ENCODE measurements at regions not wholly inside any gene's neighbourhood (a gene's known extent, or its start where the extent isn't known, plus 50 kb on each side); places are given as distances from the start of the nearest gene placed in this dataset.

GRCh38 chr5:10130881-10131280 lies 118.8 kb downstream of the ATPSCKMT start:
- no peak for DNase-seq (ENCODE audit: extremely low read depth, low read depth)
- TF ChIP-seq CTCF (IDR thresholded peaks at IDR 0.05; ENCODE audit: low read depth, low read length), result no peak

DNA sequence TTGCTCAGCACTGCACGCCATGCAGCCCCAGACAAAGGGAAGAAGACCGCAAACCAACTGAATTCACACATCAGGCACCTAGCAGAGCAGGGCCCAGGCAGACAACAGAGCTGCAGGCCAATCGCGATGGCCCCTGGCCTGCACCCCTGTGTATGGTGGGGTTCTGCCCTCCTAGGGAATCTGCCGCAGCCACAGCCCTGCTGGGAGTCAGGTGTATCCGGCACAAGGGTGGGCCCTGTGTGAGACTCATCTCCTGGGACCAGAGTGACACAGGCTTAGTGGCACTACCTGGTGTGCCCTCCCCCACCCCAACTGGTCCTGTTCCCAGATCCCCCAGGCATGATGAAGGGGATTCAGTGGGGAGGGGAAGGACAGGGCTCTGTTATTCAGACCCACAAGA lies 122.8 kb downstream of the ATPSCKMT start:
- no peak for TF ChIP-seq CTCF (IDR thresholded peaks at IDR 0.05; ENCODE audit: low read depth, low read length)
- no peak for DNase-seq (ENCODE audit: extremely low read depth, low read depth)

- no peak for DNase-seq (ENCODE audit: extremely low read depth, low read depth)
- TF ChIP-seq CTCF (IDR thresholded peaks at IDR 0.05; ENCODE audit: low read depth, low read length), result no peak
Measured at GRCh38 chr5:10125116-10125515, 124.6 kb downstream of the ATPSCKMT start.

GRCh38 chr5:10124287-10124686 lies 125.4 kb downstream of the ATPSCKMT start:
- no peak for TF ChIP-seq CTCF (IDR thresholded peaks at IDR 0.05; ENCODE audit: low read depth, low read length)

DNA sequence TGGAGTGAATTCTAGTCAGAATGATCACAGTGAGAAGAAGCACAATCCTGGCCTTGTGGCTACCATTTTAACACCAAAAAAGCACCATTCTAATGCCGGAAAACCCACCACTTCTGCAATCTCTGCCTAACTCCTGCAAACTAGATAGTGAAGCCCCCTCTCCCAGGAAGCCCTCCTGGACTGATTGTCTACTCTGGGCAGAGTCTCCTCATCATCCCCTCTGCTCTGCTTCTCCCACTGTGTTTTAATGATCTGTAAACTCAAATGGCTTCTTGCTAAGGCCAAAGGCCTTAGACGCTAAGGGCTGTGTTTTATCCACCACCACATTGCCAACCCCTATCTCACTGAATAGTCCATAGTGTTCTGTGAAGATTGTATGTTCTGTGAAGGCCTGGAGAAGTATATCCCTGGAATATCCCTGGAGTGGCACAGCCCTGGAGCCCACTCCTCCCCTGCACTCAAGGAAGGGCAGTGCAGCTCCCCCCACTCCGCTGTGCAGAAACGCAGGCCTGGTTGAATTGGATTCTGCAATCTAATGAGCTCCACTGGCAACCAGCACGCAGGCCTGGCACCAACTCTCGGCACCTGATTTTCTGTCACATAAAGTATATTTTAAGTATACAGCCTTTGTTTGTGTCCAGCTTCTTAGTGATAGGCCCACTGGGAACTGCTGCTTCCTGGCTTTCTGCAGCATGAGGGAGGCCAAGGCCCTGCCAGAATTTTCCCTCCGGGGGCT lies 126.3 kb downstream of the ATPSCKMT start:
- no peak for TF ChIP-seq CTCF (IDR thresholded peaks at IDR 0.05; ENCODE audit: low read depth, low read length)
- no peak for DNase-seq (ENCODE audit: extremely low read depth, low read depth)

More at GRCh38 chr5:10124287-10124686, 125.4 kb downstream of the ATPSCKMT start:
- DNase-seq (ENCODE audit: extremely low read depth, low read depth), result no peak

- TF ChIP-seq CTCF (IDR thresholded peaks at IDR 0.05; ENCODE audit: low read depth, low read length), result no peak
- DNase-seq (ENCODE audit: extremely low read depth, low read depth), result no peak
Measured at GRCh38 chr5:10122076-10122726, 127.5 kb downstream of the ATPSCKMT start.

DNA sequence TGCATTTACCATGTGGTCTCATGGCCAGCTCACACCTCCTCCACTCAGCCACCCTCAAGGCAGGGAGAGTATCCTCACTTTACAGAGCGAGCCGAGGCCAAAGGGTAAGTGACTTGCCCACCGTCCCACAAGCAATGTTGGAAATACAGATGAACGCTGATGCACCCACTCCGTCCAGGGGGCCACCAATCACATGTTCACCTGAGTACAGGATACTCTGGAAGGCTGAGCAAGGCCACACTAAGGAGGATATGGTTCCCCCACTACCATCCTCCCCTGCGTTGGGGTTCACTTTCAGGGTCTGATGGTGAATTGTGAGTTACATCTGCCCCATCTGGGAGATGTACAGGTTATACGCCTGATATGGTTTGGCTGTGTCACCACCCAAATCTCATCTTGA lies 128.8 kb downstream of the ATPSCKMT start:
- DNase-seq (ENCODE audit: extremely low read depth, low read depth), result no peak
- no peak for TF ChIP-seq CTCF (IDR thresholded peaks at IDR 0.05; ENCODE audit: low read depth, low read length)
